Gastroesophageal sphincter (tissue), 4 donors: ENCODE measurements at regions not wholly inside any gene's neighbourhood (a gene's known extent, or its start where the extent isn't known, plus 50 kb on each side); places are given as distances from the start of the nearest gene placed in this dataset.

Experiments used
- ATAC-seq: fragments of 150-250 bp; one replicate; pipeline ENCODE4 v1.9.1; 2016; ENCODE audit warnings: mild to moderate bottlenecking, moderate library complexity
- H3K27ac ChIP-seq, 4 donors: fragments of 200-600 bp; sonication (generic) in 3 of 4; 1 replicate in 3 of 4; 2 replicates in 1 of 4; pipeline ENCODE4 v1.5.1; 2016 to 2019
- H3K27me3 ChIP-seq: fragments of 200-600 bp; sonication (generic); one replicate; pipeline ENCODE4 v1.5.1; 2019
- H3K36me3 ChIP-seq, 2 donors: fragments of 200-600 bp; sonication (generic); one replicate each; pipeline ENCODE4 v1.5.1; 2019; ENCODE audit warnings: control low read depth in 1 of 2
- H3K4me1 ChIP-seq, 3 donors: fragments of 200-600 bp; sonication (generic); 1 replicate in 2 of 3; 2 replicates in 1 of 3; pipeline ENCODE4 v1.5.1; 2016 to 2019; ENCODE audit warnings: control low read depth in 2 of 3
- H3K4me3 ChIP-seq, 2 donors: fragments of 200-600 bp; sonication (generic); one replicate each; pipeline ENCODE4 v1.5.1; 2019; ENCODE audit warnings: mild to moderate bottlenecking in 1 of 2, moderate library complexity in 1 of 2
- H3K9me3 ChIP-seq, 3 donors: fragments of 200-600 bp; sonication (generic); one replicate each; pipeline ENCODE4 v1.5.1; 2017 to 2019; ENCODE audit warnings: control low read depth in 2 of 3
- EP300 ChIP-seq: sonication (generic); formaldehyde crosslinking; IDR thresholded peaks from one replicate; pipeline ENCODE4 v1.6.1; 2017; ENCODE audit warnings: antibody characterized with exemption, mild to moderate bottlenecking
- POLR2A ChIP-seq, 2 donors: fragments of 450-650 bp; IDR thresholded peaks; one replicate each; pipeline ENCODE4 v1.6.1; 2017; ENCODE audit warnings: antibody characterized with exemption in 2 of 2, mild to moderate bottlenecking in 2 of 2, moderate library complexity in 1 of 2
- POLR2AphosphoS5 ChIP-seq: sonication (generic); formaldehyde crosslinking; IDR thresholded peaks from one replicate; pipeline ENCODE4 v1.6.1; 2017; ENCODE audit warnings: antibody characterized with exemption
- WGBS, 2 donors: methylation state at CpG; one replicate each; pipeline ENCODE4 v1.1.5; 2018; ENCODE audit warnings: low coverage in 1 of 2; 5-methylcytosine and 5-hydroxymethylcytosine counted together
- TF ChIP-seq, protein P1 (sequence below), 4 experiments: fragments of 200-600 bp in 2 of 4; fragments of 450-650 bp in 2 of 4; sonication (generic) in 1 of 4; IDR thresholded peaks; one replicate each; pipeline ENCODE4 v1.5.1; 2017 to 2019; ENCODE audit warnings: antibody characterized with exemption in 4 of 4, mild to moderate bottlenecking in 2 of 4, moderate library complexity in 2 of 4

DNA sequence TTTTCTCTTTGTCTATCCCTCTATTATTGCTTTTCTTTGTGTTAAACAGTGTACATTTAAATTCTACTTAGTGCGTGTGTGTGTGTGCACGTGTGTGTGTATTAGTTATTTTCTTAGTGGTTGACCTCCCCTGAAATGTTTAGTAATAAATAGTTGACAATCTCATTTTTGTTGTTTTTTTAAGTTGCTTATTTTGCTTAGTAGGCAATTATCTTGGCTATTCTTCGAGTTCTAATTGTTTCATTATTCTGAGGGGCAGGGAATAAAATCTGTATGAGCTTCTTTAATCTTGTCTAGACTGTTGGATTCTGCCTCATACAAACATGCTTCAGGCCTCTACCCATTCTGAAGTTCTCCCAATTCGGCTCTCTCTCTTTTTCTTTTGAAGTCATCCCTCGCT is 1169.0 kb upstream of the ATXN8OS start:
- Histone ChIP-seq H3K9me3 (no peaks in the 10 kb centered on the region), H3K27me3 (no peaks in the 10 kb centered on the region), H3K27ac (no peak overlapping the region), H3K4me1 (no peaks in the 10 kb centered on the region), H3K36me3 (no peaks in the 10 kb centered on the region), H3K4me3 (no peak overlapping the region)
- no peak for TF ChIP-seq POLR2AphosphoS5
- TF ChIP-seq, protein P1, sequence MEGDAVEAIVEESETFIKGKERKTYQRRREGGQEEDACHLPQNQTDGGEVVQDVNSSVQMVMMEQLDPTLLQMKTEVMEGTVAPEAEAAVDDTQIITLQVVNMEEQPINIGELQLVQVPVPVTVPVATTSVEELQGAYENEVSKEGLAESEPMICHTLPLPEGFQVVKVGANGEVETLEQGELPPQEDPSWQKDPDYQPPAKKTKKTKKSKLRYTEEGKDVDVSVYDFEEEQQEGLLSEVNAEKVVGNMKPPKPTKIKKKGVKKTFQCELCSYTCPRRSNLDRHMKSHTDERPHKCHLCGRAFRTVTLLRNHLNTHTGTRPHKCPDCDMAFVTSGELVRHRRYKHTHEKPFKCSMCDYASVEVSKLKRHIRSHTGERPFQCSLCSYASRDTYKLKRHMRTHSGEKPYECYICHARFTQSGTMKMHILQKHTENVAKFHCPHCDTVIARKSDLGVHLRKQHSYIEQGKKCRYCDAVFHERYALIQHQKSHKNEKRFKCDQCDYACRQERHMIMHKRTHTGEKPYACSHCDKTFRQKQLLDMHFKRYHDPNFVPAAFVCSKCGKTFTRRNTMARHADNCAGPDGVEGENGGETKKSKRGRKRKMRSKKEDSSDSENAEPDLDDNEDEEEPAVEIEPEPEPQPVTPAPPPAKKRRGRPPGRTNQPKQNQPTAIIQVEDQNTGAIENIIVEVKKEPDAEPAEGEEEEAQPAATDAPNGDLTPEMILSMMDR (IDR thresholded peaks at IDR 0.05), result no peak
- TF ChIP-seq POLR2A (IDR thresholded peaks at IDR 0.05), result no peak
- no peak for TF ChIP-seq EP300
- WGBS, 2 donors, result 81 to 83% methylated on average over 5 of the region's 5 CpGs
- ATAC-seq, result no peak

DNA sequence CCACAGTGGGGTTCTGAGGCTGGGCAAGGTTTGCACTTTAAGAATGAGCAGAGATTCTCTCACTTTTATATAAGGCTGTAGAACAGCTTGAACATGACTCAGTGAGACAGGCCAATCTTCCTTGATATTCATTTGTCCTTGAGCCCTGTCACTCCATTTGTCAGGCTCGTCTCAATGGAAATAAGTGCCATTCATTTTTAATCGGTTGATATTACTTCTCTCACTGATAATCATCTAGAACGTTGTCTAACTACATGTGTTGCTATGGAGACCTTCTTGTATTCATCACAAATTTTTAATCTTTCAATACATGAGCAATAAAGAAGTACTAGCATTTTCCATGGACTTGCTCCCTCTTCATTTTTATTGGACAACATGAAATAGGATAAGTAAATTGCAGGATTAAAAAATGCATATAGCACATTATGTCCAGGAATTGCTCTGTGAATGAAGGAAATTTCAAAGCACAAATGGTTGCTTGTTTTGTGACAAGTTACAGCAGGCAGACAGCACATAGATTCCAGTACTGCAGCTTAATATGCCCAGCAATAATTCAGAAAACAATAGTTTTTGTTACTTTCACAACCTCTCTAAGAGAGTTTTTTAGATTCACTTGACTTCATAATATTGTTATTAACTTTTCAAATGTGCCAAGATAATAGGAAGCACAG is 1178.4 kb upstream of the ATXN8OS start:
- Histone ChIP-seq H3K36me3 (no peaks in the 10 kb centered on the region), H3K4me1 (no peaks in the 10 kb centered on the region), H3K27me3 (no peaks in the 10 kb centered on the region), H3K9me3 (no peaks in the 10 kb centered on the region), H3K27ac (no peak overlapping the region), H3K4me3 (no peak overlapping the region)
- WGBS, 2 donors, result 49 to 71% methylated on average over 3 of the region's 3 CpGs
- ATAC-seq, result no peak
- no peak for TF ChIP-seq EP300
- TF ChIP-seq POLR2A (IDR thresholded peaks at IDR 0.05), result no peak
- TF ChIP-seq, protein P1 (IDR thresholded peaks at IDR 0.05), result no peak
- TF ChIP-seq POLR2AphosphoS5, result no peak

DNA sequence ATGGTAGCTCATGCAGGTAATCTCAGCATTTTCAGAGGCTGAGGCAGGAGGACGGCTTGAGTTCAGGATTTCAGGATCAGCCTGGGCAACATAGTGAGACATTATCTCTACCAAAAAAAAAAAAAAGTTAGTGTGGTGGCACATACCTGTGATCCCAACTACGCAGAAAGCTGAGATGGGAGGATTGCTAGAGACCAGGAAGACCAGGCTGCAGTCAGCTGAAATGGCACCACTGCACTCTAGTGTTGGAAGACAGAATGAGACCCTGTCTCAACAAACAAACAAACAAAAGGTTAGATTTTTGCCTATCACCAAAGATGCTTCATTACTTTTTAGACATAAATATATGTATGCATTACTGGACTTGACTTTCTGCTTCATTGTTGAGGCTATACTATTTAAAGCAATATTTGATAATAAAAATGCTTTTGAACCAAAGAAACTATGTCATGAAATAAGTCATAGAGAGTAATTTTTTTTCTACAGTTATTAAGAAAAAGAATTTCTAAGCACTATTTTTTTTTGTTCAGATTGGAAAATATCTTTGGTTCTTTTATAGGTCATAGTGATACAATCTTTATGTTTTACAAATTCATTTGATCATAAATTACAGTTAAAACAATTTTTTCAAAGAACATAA is 1180.1 kb upstream of the ATXN8OS start:
- ATAC-seq, result no peak

DNA sequence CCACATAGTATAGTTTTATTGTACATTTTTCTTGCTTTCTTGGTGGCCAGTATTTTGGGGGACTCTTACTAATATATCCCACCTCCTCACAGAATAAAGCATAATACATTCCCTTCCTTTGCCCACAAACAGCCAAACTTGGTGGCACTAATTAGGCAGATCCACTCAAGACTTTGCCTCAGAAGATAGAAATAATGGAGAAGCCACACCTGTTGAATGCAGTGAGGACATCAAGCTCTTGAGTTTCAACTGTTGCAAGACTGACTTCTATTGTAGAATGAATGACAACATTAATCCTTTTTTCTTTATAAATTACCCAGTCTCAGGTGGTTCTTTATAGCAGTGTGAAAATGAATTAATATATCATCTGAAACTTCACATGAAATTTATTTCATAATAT is 1183.6 kb upstream of the ATXN8OS start:
- Histone ChIP-seq H3K27me3 (no peaks in the 10 kb centered on the region), H3K4me1 (no peaks in the 10 kb centered on the region), H3K36me3 (no peaks in the 10 kb centered on the region), H3K27ac (no peak overlapping the region), H3K9me3 (no peaks in the 10 kb centered on the region), H3K4me3 (no peak overlapping the region)
- TF ChIP-seq POLR2A (IDR thresholded peaks at IDR 0.05) (no peak), EP300 (no peak), POLR2AphosphoS5 (no peak)
- TF ChIP-seq, protein P1 (IDR thresholded peaks at IDR 0.05), result no peak
- no peak for ATAC-seq

More for the DNA sequence above, 1180.1 kb upstream of the ATXN8OS start:
- no peaks in the 10 kb centered on the region for H3K9me3 ChIP-seq
- no peaks in the 10 kb centered on the region for H3K27me3 ChIP-seq
- H3K27ac ChIP-seq, result no peak overlapping the region
- H3K4me1 ChIP-seq, result no peaks in the 10 kb centered on the region
- no peaks in the 10 kb centered on the region for H3K36me3 ChIP-seq
- H3K4me3 ChIP-seq, result no peak overlapping the region
- TF ChIP-seq, protein P1 (IDR thresholded peaks at IDR 0.05), result no peak
- TF ChIP-seq EP300, result no peak
- no peak for TF ChIP-seq POLR2AphosphoS5
- TF ChIP-seq POLR2A (IDR thresholded peaks at IDR 0.05), result no peak
- 44 to 75% methylated on average over 2 of the region's 2 CpGs for WGBS, 2 donors

DNA sequence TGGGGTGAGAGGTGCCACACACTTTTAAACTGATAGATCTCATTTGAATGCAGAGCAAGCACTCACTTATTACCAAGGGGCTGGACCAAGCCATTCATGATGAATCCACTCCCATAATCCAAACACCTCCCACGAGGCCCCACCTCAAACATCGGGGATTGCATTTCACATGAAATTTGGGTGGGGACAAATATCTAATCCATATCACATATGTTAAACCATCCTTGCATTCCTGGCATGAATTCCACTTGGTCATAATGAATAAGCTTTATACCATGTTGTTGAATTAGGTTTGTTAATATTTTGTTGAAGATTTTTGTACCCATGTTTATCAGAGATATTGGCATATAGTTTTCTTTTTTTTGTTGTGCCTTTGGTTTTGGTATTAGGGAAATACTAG is 1198.7 kb upstream of the ATXN8OS start:
- H3K36me3 ChIP-seq, result no peaks in the 10 kb centered on the region
- peaks cover 0 to 28% (median 0%) of the 10 kb centered on the region in 3 donors for H3K9me3 ChIP-seq
- 85% methylated on average over 2 of the region's 2 CpGs; no CpG with 5 or more reads in 1 of the 2 donors for WGBS, 2 donors
- H3K27ac ChIP-seq, result no peak overlapping the region
- no peaks in the 10 kb centered on the region for H3K4me1 ChIP-seq
- ATAC-seq, result no peak
- TF ChIP-seq, protein P1 (IDR thresholded peaks at IDR 0.05), result no peak
- TF ChIP-seq POLR2A (IDR thresholded peaks at IDR 0.05) (no peak), POLR2AphosphoS5 (no peak), EP300 (no peak)
- no peak overlapping the region for H3K4me3 ChIP-seq
- no peaks in the 10 kb centered on the region for H3K27me3 ChIP-seq
